Type B pancreatic cell (in vitro differentiated cells): ENCODE measurements at regions not wholly inside any gene's neighbourhood (a gene's known extent, or its start where the extent isn't known, plus 50 kb on each side); places are given as distances from the start of the nearest gene placed in this dataset.
"Not testable (repeated sequence)": the region's sequence is repeated elsewhere in the genome, so short reads cannot be mapped to it uniquely, and the experiment has no call there.

Experiments
- DNase-seq: peaks from one replicate; pipeline ENCODE4 v3.0.0; 2021; ENCODE audit warnings: mixed read lengths; ENCODE audit not compliant: unreplicated experiment; ENCODE audit errors: extremely low spot score
- H3K27ac Mint-ChIP-seq: 2 replicates; pipeline ENCODE4 v1.8.0; 2021; ENCODE audit warnings: mild to moderate bottlenecking, mixed read lengths
- H3K27me3 Mint-ChIP-seq: 2 replicates; pipeline ENCODE4 v1.8.0; 2021; ENCODE audit warnings: mixed read lengths
- H3K36me3 Mint-ChIP-seq: 2 replicates; pipeline ENCODE4 v1.8.0; 2021; ENCODE audit warnings: mixed read lengths
- H3K4me1 Mint-ChIP-seq: one replicate; pipeline ENCODE4 v1.8.0; 2021; ENCODE audit warnings: mixed read lengths; ENCODE audit not compliant: unreplicated experiment
- H3K4me3 Mint-ChIP-seq: 2 replicates; pipeline ENCODE4 v1.8.0; 2021; ENCODE audit warnings: mild to moderate bottlenecking, mixed read lengths
- H3K9me3 Mint-ChIP-seq: 2 replicates; pipeline ENCODE4 v1.8.0; 2021; ENCODE audit warnings: mixed read lengths
- TF ChIP-seq, protein P1 (sequence below): fragments of 200-600 bp; sonication (generic); conservative IDR thresholded peaks from 2 replicates; pipeline ENCODE4 v1.5.0; 2021; ENCODE audit warnings: antibody characterized with exemption, mild to moderate bottlenecking

DNA sequence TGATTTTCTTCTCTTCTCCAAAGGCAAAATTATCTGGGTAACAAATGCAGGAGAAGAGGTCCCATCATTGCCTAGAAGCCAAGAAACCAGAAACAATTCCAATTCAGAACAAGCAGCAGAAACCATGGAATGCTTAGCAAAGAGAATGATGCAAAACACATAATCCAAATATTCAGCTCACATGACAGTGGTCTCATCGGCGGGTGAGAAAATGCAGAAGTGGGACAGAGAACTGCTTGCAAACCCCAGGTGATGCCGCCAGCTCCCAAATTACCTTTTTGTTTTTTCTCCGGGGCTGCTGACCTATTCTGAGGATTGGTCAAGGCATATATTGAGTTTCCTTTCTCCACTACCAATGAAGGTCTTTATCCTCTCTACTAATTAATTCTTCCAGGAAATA lies 99.7 kb downstream of the ZNF22 start:
- TF ChIP-seq, protein P1, sequence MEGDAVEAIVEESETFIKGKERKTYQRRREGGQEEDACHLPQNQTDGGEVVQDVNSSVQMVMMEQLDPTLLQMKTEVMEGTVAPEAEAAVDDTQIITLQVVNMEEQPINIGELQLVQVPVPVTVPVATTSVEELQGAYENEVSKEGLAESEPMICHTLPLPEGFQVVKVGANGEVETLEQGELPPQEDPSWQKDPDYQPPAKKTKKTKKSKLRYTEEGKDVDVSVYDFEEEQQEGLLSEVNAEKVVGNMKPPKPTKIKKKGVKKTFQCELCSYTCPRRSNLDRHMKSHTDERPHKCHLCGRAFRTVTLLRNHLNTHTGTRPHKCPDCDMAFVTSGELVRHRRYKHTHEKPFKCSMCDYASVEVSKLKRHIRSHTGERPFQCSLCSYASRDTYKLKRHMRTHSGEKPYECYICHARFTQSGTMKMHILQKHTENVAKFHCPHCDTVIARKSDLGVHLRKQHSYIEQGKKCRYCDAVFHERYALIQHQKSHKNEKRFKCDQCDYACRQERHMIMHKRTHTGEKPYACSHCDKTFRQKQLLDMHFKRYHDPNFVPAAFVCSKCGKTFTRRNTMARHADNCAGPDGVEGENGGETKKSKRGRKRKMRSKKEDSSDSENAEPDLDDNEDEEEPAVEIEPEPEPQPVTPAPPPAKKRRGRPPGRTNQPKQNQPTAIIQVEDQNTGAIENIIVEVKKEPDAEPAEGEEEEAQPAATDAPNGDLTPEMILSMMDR, result no peak
- H3K27ac Mint-ChIP-seq, result no peak overlapping the region
- H3K27me3 Mint-ChIP-seq, result peaks cover 23% of the 10 kb centered on the region
- peaks cover 11% of the 10 kb centered on the region for H3K4me1 Mint-ChIP-seq
- H3K4me3 Mint-ChIP-seq, result no peak overlapping the region
- H3K36me3 Mint-ChIP-seq, result no peaks in the 10 kb centered on the region
- DNase-seq, result no peak
- H3K9me3 Mint-ChIP-seq, result no peaks in the 10 kb centered on the region

DNA sequence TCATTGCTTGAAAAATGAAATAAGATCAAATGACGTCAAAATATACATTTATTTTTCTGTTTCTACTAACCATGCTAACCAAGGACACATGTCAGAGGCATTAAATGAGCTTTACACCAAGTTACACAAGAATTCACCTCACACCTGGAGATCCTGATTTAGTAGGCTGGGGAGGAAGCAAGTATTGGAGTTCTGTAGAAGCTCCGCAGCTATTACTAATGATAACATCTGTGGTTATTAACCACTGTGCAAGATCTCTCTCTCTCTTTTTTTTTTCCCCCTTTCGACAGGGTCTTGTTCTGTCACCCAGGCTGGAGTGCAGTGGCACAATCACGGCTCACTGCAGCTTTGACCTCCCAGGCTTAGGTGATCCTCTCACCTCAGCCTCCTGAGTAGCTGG lies 104.0 kb downstream of the ZNF22 start:
- Mint-ChIP-seq H3K9me3 (no peaks in the 10 kb centered on the region), H3K27me3 (peaks cover 31% of the 10 kb centered on the region), H3K36me3 (no peaks in the 10 kb centered on the region), H3K4me1 (peaks cover 7% of the 10 kb centered on the region), H3K27ac (no peak overlapping the region), H3K4me3 (no peak overlapping the region)
- no peak for DNase-seq
- TF ChIP-seq, protein P1, result no peak

DNA sequence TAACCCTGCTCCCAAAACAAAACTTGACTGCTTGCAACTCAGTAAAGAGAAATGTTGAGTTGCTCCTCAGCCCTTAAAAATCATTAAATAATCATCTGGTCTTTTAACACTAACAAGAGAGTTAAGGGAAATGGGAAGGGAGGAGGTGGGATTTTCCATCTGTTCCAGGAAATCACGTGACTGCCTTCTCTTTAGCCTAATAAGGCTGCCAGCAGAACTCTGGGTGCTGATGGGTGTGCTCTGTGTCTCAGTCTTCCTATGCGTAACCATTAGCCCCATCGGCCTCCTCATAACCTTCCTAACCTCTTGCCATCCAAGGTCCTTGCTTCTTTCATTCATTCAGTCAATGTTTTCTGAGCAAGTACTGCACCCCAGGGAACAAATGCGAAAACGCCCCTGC lies 104.6 kb downstream of the ZNF22 start:
- not testable (repeated sequence) for H3K27ac Mint-ChIP-seq, H3K36me3 Mint-ChIP-seq, DNase-seq, H3K9me3 Mint-ChIP-seq, H3K4me1 Mint-ChIP-seq, H3K4me3 Mint-ChIP-seq
- peaks cover 28% of the 10 kb centered on the region for H3K27me3 Mint-ChIP-seq

DNA sequence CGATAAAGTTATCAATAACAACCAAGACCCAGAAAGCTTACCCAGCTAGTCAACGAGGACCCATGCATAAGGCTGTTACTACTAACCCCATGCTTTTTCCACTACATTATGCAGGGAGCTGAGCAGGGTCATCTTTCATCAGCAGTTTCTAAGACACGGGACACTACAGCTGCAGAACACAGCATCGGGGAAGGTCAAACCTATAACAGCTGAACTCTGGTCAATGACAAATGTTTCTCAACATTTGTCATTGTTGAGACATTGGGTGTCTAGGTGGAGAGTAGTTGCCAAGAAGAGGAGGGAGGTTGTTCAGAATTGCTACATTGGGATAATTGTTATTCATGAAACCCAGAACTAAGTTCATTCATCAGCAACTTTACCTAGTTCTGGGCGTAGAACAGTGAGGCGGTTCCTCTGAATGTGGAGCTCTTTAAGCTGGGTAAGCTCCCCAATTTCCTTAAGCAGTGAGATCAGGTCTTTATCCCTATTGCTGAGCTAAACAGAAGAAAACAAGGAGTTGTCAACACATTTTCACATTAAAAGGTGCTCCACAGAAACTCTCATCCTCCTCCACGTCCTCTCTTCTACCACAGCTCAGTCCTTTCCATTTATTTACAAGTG lies 105.6 kb downstream of the ZNF22 start:
- Mint-ChIP-seq H3K9me3 (no peaks in the 10 kb centered on the region), H3K27ac (no peak overlapping the region), H3K4me3 (no peak overlapping the region), H3K36me3 (no peaks in the 10 kb centered on the region), H3K27me3 (peaks cover 25% of the 10 kb centered on the region), H3K4me1 (peaks cover 7% of the 10 kb centered on the region)
- TF ChIP-seq, protein P1, result no peak
- DNase-seq, result no peak

DNA sequence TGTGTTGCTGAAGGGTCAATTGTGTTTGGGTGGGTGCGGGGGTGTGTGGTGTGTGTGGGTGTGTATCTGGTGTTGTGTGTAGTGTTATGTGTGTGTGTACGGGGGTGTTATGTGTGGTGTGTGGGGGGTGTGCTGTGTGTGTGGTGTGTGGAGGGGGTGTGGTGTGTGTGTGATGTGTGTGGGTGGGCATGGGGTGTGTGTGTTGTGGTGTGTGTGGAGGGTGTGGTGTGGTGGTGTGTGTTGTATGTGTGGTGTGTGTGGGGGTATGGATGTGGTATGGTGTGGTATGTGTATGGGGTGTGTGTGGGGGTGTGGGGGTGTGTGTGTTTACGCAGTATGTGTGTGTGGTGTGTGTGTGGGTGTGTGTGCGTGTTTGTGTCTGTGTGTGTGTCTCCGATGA lies 110.8 kb downstream of the ZNF22 start:
- no peaks in the 10 kb centered on the region for H3K4me1 Mint-ChIP-seq
- DNase-seq, result no peak
- H3K27me3 Mint-ChIP-seq, result peaks cover 5% of the 10 kb centered on the region
- H3K36me3 Mint-ChIP-seq, result no peaks in the 10 kb centered on the region
- H3K4me3 Mint-ChIP-seq, result no peak overlapping the region
- no peaks in the 10 kb centered on the region for H3K9me3 Mint-ChIP-seq
- H3K27ac Mint-ChIP-seq, result no peak overlapping the region
- TF ChIP-seq, protein P1, result no peak

DNA sequence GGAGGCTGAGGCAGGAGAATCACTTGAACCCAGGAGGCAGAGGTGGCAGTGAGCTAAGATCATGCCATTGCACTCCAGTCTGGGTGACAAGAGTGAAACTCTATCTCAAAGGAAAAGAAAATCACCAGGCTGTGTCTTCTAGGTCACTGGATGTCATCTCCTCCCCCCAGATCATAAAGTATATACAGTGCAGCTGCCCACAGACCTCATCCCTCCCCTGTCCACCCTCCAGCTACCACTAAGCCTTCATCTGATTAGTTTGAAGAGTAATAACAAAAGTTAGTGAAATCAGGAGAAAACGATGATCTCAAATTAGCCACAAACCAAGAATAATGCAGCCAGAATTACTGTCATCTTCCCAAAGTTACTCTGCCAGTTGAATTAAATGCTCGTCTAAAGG lies 117.2 kb downstream of the ZNF22 start:
- not testable (repeated sequence) for DNase-seq, H3K27ac Mint-ChIP-seq, H3K4me3 Mint-ChIP-seq

DNA sequence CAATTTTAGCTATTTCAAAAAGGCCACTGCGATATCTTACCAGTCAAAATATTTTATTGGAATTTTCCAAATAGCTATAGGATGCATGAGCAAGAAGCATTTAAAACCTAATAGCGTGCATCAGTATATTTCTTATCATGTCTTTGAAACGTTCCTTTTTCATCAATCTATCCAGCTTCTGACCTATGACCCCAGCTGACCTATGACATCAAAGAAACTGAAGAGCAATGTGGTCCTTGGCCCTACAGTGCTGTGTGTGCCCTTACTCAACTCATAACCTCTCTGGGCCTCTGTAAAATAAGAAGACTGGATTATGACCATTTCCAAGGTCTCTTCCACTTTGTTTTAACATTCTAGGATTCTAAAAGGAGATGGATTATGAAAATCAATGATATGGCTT lies 118.2 kb downstream of the ZNF22 start:
- Mint-ChIP-seq H3K27ac (no peak overlapping the region), H3K27me3 (peaks cover 4% of the 10 kb centered on the region), H3K9me3 (no peaks in the 10 kb centered on the region), H3K36me3 (no peaks in the 10 kb centered on the region), H3K4me3 (no peak overlapping the region), H3K4me1 (no peaks in the 10 kb centered on the region)
- TF ChIP-seq, protein P1, result no peak
- no peak for DNase-seq

More for the DNA sequence above, 117.2 kb downstream of the ZNF22 start:
- not testable (repeated sequence) for H3K27me3 Mint-ChIP-seq, H3K4me1 Mint-ChIP-seq, H3K9me3 Mint-ChIP-seq, H3K36me3 Mint-ChIP-seq

DNA sequence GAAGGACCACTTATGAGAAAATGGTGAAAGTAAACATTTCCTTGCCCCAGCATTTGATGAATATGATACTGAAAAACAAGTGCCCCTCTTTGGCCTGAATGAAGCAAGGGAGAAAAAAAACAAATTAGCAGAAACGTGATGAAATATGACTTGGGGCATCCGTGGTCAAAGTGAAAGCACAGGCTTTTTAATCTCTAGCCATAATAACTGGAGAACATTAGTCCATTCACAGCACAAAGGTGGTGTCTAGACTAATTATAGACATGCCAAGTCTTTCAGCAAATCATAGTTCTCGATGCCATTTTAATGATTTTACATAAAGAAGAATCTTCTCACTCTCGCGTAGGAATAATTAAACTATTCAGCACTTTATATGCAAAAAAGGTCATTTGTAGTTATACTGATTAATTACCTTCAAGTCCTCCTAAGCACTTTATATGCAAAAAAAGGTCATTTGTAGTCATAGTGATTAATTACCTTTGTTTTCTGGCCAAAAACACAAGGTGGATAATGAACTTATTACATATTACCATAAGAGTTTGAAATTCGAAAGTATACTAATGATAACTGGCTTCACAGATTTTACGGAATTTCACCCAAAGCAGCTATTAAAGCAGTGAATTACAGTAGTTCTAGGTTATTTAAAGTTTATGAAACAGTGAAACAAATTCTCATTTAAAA lies 121.6 kb downstream of the ZNF22 start:
- H3K36me3 Mint-ChIP-seq, DNase-seq, H3K27ac Mint-ChIP-seq, H3K4me3 Mint-ChIP-seq, H3K27me3 Mint-ChIP-seq, H3K4me1 Mint-ChIP-seq, H3K9me3 Mint-ChIP-seq: not testable (repeated sequence)
